ENCODE measurements at regions not wholly inside any gene's neighbourhood (a gene's known extent, or its start where the extent isn't known, plus 50 kb on each side); places are given as distances from the start of the nearest gene placed in this dataset.

GRCh38 chr1:244192325-244192724, 141.2 kb downstream of the ZBTB18 start:
- TF ChIP-seq EZH2 (IDR thresholded peaks at IDR 0.05; ENCODE audit: insufficient read depth, low read length): no peak
- no peak for TF ChIP-seq CTCF (IDR thresholded peaks at IDR 0.05; ENCODE audit: insufficient read depth, low read depth, low read length)
- Mint-ChIP-seq H3K27ac (ENCODE audit: unreplicated experiment) (no peak overlapping the region), H3K4me1 (ENCODE audit: low read depth, unreplicated experiment) (no peaks in the 10 kb centered on the region), H3K4me3 (ENCODE audit: unreplicated experiment) (no peak overlapping the region), H3K36me3 (ENCODE audit: low read depth, unreplicated experiment) (no peaks in the 10 kb centered on the region), H3K27me3 (ENCODE audit: low read depth, unreplicated experiment) (peaks cover 6% of the 10 kb centered on the region), H3K9me3 (ENCODE audit: unreplicated experiment) (peaks cover 11% of the 10 kb centered on the region)
- H3K4me1 ChIP-seq (ENCODE audit: insufficient read depth, low read length): no peaks in the 10 kb centered on the region
- no peaks in the 10 kb centered on the region for H3K79me2 ChIP-seq (ENCODE audit: insufficient read depth, low read length)
- no peak overlapping the region for H3K27ac ChIP-seq (ENCODE audit: low read depth, low read length)
- H3K4me2 ChIP-seq (ENCODE audit: low read length): no peak overlapping the region
- H2AFZ ChIP-seq (ENCODE audit: low read depth, low read length): no peak overlapping the region
- no peaks in the 10 kb centered on the region for H3K36me3 ChIP-seq (ENCODE audit: insufficient read depth, low read length)
- H3K4me3 ChIP-seq (ENCODE audit: insufficient read depth, low read depth, low read length): no peak overlapping the region
- DNase-seq (ENCODE audit: low read depth) (no peak), FAIRE-seq (no peak)
- no peaks in the 10 kb centered on the region for H4K20me1 ChIP-seq (ENCODE audit: insufficient read depth, low read length)
- no peaks in the 10 kb centered on the region for H3K27me3 ChIP-seq (ENCODE audit: insufficient read depth, low read length)
- H3K9me3 ChIP-seq (ENCODE audit: insufficient read depth, low read depth, low read length): no peaks in the 10 kb centered on the region
- H3K9ac ChIP-seq (ENCODE audit: low read length): no peak overlapping the region

- H3K27ac ChIP-seq (ENCODE audit: low read depth, low read length): no peak overlapping the region
- no peaks in the 10 kb centered on the region for H3K79me2 ChIP-seq (ENCODE audit: insufficient read depth, low read length)
- H3K9ac ChIP-seq (ENCODE audit: low read length): no peak overlapping the region
- no peak overlapping the region for H3K4me3 ChIP-seq (ENCODE audit: insufficient read depth, low read depth, low read length)
- TF ChIP-seq EZH2 (IDR thresholded peaks at IDR 0.05; ENCODE audit: insufficient read depth, low read length) (no peak), CTCF (IDR thresholded peaks at IDR 0.05; ENCODE audit: insufficient read depth, low read depth, low read length) (no peak)
- H3K4me2 ChIP-seq (ENCODE audit: low read length): no peak overlapping the region
- no peaks in the 10 kb centered on the region for H3K9me3 Mint-ChIP-seq (ENCODE audit: unreplicated experiment)
- H3K4me1 Mint-ChIP-seq (ENCODE audit: low read depth, unreplicated experiment): no peaks in the 10 kb centered on the region
- H2AFZ ChIP-seq (ENCODE audit: low read depth, low read length): no peak overlapping the region
- H4K20me1 ChIP-seq (ENCODE audit: insufficient read depth, low read length): no peaks in the 10 kb centered on the region
- H3K27me3 ChIP-seq (ENCODE audit: insufficient read depth, low read length): no peaks in the 10 kb centered on the region
- no peaks in the 10 kb centered on the region for H3K36me3 ChIP-seq (ENCODE audit: insufficient read depth, low read length)
- no peak for FAIRE-seq
- no peak for DNase-seq (ENCODE audit: low read depth)
- no peaks in the 10 kb centered on the region for H3K4me1 ChIP-seq (ENCODE audit: insufficient read depth, low read length)
- H3K9me3 ChIP-seq (ENCODE audit: insufficient read depth, low read depth, low read length): no peaks in the 10 kb centered on the region
- no peaks in the 10 kb centered on the region for H3K36me3 Mint-ChIP-seq (ENCODE audit: low read depth, unreplicated experiment)
- H3K27ac Mint-ChIP-seq (ENCODE audit: unreplicated experiment): no peak overlapping the region
- H3K4me3 Mint-ChIP-seq (ENCODE audit: unreplicated experiment): no peak overlapping the region
- H3K27me3 Mint-ChIP-seq (ENCODE audit: low read depth, unreplicated experiment): peaks cover 16% of the 10 kb centered on the region
Observed at GRCh38 chr1:244196571-244197285, 145.6 kb downstream of the ZBTB18 start.

- FAIRE-seq (no peak), DNase-seq (ENCODE audit: low read depth) (no peak)
- H3K27me3 ChIP-seq (ENCODE audit: insufficient read depth, low read length): no peaks in the 10 kb centered on the region
- no peaks in the 10 kb centered on the region for H3K9me3 Mint-ChIP-seq (ENCODE audit: unreplicated experiment)
- H4K20me1 ChIP-seq (ENCODE audit: insufficient read depth, low read length): no peaks in the 10 kb centered on the region
- H3K27ac Mint-ChIP-seq (ENCODE audit: unreplicated experiment): no peak overlapping the region
- no peaks in the 10 kb centered on the region for H3K36me3 Mint-ChIP-seq (ENCODE audit: low read depth, unreplicated experiment)
- TF ChIP-seq EZH2 (IDR thresholded peaks at IDR 0.05; ENCODE audit: insufficient read depth, low read length) (no peak), CTCF (IDR thresholded peaks at IDR 0.05; ENCODE audit: insufficient read depth, low read depth, low read length) (no peak)
- no peak overlapping the region for H3K9ac ChIP-seq (ENCODE audit: low read length)
- no peak overlapping the region for H3K4me3 Mint-ChIP-seq (ENCODE audit: unreplicated experiment)
- H3K36me3 ChIP-seq (ENCODE audit: insufficient read depth, low read length): no peaks in the 10 kb centered on the region
- H3K4me2 ChIP-seq (ENCODE audit: low read length): no peak overlapping the region
- H2AFZ ChIP-seq (ENCODE audit: low read depth, low read length): no peak overlapping the region
- peaks cover 19% of the 10 kb centered on the region for H3K27me3 Mint-ChIP-seq (ENCODE audit: low read depth, unreplicated experiment)
- no peak overlapping the region for H3K4me3 ChIP-seq (ENCODE audit: insufficient read depth, low read depth, low read length)
- no peak overlapping the region for H3K27ac ChIP-seq (ENCODE audit: low read depth, low read length)
- H3K9me3 ChIP-seq (ENCODE audit: insufficient read depth, low read depth, low read length): no peaks in the 10 kb centered on the region
- no peaks in the 10 kb centered on the region for H3K4me1 Mint-ChIP-seq (ENCODE audit: low read depth, unreplicated experiment)
- no peaks in the 10 kb centered on the region for H3K4me1 ChIP-seq (ENCODE audit: insufficient read depth, low read length)
- H3K79me2 ChIP-seq (ENCODE audit: insufficient read depth, low read length): no peaks in the 10 kb centered on the region
Observed at GRCh38 chr1:244197851-244198375, 146.8 kb downstream of the ZBTB18 start.
